Astrocyte (in vitro differentiated cells and primary cell): ENCODE measurements at regions not wholly inside any gene's neighbourhood (a gene's known extent, or its start where the extent isn't known, plus 50 kb on each side); places are given as distances from the start of the nearest gene placed in this dataset.

ENCODE experiments used
- CTCF ChIP-seq: IDR thresholded peaks from 2 replicates; pipeline ENCODE4 v1.5.1; 2011; ENCODE audit warnings: low read depth, mild to moderate bottlenecking, inconsistent platforms, low read length, moderate library complexity; ENCODE audit not compliant: insufficient read depth
- EZH2 ChIP-seq: IDR thresholded peaks from 2 replicates; pipeline ENCODE4 v1.6.1; 2012; ENCODE audit warnings: mild to moderate bottlenecking, low read length, inconsistent platforms; ENCODE audit not compliant: insufficient read depth

- TF ChIP-seq CTCF (no peak), EZH2 (no peak)
Observed at GRCh38 chr20:43830883-43831282, 83.8 kb upstream of the TOX2 start.
